H1 (cell line): ENCODE measurements at regions not wholly inside any gene's neighbourhood (a gene's known extent, or its start where the extent isn't known, plus 50 kb on each side); places are given as distances from the start of the nearest gene placed in this dataset.

Experiments used
- BACH1 ChIP-seq: IDR thresholded peaks from 2 replicates; pipeline ENCODE4 v1.6.1; 2012; ENCODE audit warnings: low read length, improper control_type of control experiment
- CHD2 ChIP-seq: IDR thresholded peaks from 2 replicates; pipeline ENCODE4 v1.6.1; 2012; ENCODE audit warnings: low read length, improper control_type of control experiment
- EZH2 ChIP-seq: fragments of 200-600 bp; sonication (generic); IDR thresholded peaks from 2 replicates; pipeline ENCODE4 v1.7.1; 2012; ENCODE audit warnings: low read depth, mild to moderate bottlenecking, moderate library complexity, low read length, inconsistent platforms; ENCODE audit not compliant: severe bottlenecking
- NANOG ChIP-seq: IDR thresholded peaks from 2 replicates; pipeline ENCODE4 v1.6.1; 2011; ENCODE audit warnings: low read length, low read depth, mild to moderate bottlenecking, inconsistent platforms; ENCODE audit not compliant: insufficient read depth, poor library complexity, severe bottlenecking
- POLR2A ChIP-seq, 2 experiments: IDR thresholded peaks; 1 replicate in 1 of 2; 2 replicates in 1 of 2; pipeline ENCODE4 v1.6.1; 2011; ENCODE audit warnings: low read depth in 2 of 2, low read length in 2 of 2, mild to moderate bottlenecking in 2 of 2; ENCODE audit errors: control extremely low read depth in 1 of 2
- RAD21 ChIP-seq, 2 experiments: IDR thresholded peaks in 1 of 2; conservative IDR thresholded peaks in 1 of 2; 2 replicates each; pipeline ENCODE4 v1.6.1; 2011; ENCODE audit warnings: low read depth in 2 of 2, low read length in 2 of 2, improper control_type of control experiment in 1 of 2, inconsistent platforms in 1 of 2, mild to moderate bottlenecking in 1 of 2, moderate library complexity in 1 of 2
- RNF2 ChIP-seq: fragments of 200-900, 300-1000 bp; sonication (generic); IDR thresholded peaks from 2 replicates; pipeline ENCODE4 v1.7.1; 2016; ENCODE audit warnings: borderline replicate concordance, low read depth, mild to moderate bottlenecking, antibody characterized with exemption, low read length; ENCODE audit not compliant: poor library complexity, severe bottlenecking; ENCODE audit errors: missing control alignments
- TF ChIP-seq, protein P1 (sequence below), 3 experiments: IDR thresholded peaks; 1 replicate in 2 of 3; 2 replicates in 1 of 3; pipeline versions ENCODE4 v1.5.1 to v1.6.1; 2011; ENCODE audit warnings: low read length in 3 of 3, mild to moderate bottlenecking in 3 of 3, inconsistent platforms in 2 of 3, low read depth in 1 of 3, moderate library complexity in 1 of 3; ENCODE audit not compliant: insufficient read depth in 1 of 3; ENCODE audit errors: control extremely low read depth in 1 of 3

DNA sequence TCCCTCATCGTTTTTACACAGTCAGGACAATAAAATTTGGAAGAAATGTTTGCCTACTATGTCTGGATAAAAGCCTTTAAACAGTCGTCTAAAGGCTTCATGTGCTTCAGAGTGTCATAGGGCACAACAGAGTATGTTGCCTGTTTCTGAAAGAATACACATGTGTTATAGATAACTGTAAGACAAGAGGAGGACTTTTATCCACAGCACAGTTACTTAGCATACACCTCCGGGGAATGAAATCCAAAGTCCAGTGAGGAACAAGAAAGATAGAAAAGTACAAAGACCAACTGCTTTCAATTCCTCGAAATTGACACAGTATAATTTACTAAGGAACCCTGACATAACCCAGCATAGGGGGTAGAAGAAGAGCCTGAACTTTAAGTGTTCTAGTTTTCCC is 835.6 kb downstream of the PCDH17 start:
- TF ChIP-seq, protein P1, sequence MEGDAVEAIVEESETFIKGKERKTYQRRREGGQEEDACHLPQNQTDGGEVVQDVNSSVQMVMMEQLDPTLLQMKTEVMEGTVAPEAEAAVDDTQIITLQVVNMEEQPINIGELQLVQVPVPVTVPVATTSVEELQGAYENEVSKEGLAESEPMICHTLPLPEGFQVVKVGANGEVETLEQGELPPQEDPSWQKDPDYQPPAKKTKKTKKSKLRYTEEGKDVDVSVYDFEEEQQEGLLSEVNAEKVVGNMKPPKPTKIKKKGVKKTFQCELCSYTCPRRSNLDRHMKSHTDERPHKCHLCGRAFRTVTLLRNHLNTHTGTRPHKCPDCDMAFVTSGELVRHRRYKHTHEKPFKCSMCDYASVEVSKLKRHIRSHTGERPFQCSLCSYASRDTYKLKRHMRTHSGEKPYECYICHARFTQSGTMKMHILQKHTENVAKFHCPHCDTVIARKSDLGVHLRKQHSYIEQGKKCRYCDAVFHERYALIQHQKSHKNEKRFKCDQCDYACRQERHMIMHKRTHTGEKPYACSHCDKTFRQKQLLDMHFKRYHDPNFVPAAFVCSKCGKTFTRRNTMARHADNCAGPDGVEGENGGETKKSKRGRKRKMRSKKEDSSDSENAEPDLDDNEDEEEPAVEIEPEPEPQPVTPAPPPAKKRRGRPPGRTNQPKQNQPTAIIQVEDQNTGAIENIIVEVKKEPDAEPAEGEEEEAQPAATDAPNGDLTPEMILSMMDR (IDR thresholded peaks at IDR 0.05; ENCODE audit: control extremely low read depth in 1 of 3, insufficient read depth in 1 of 3, low read depth in 1 of 3, low read length in 3 of 3): no peak
- no peak for TF ChIP-seq BACH1
- TF ChIP-seq CHD2: no peak
- no peak for TF ChIP-seq EZH2
- TF ChIP-seq NANOG: no peak
- no peak for TF ChIP-seq RNF2
- TF ChIP-seq RAD21 (IDR thresholded peaks at IDR 0.05 in 1 of 2, conservative IDR thresholded peaks at IDR 0.05 in 1 of 2; ENCODE audit: low read depth in 2 of 2, low read length in 2 of 2): no peak
- no peak for TF ChIP-seq POLR2A (IDR thresholded peaks at IDR 0.05; ENCODE audit: control extremely low read depth in 1 of 2, low read depth in 2 of 2, low read length in 2 of 2)
